CD4-positive, alpha-beta T cell (primary cell): ENCODE measurements at regions not wholly inside any gene's neighbourhood (a gene's known extent, or its start where the extent isn't known, plus 50 kb on each side); places are given as distances from the start of the nearest gene placed in this dataset.

ENCODE experiments used
- ATAC-seq: fragments of 200-7000 bp; cut with Tn5 transposase; one replicate; pipeline ENCODE4 v1.10.0; 2022; ENCODE audit warnings: mild to moderate bottlenecking; ENCODE audit not compliant: poor library complexity
- CTCF ChIA-PET: fragments of 350-600 bp; sonication (Branson Sonifier 250); formaldehyde crosslinking; loops from one replicate; lab custom pipeline; 2021; ENCODE audit warnings: antibody characterized with exemption, inconsistent platforms; lab: Charles Lee
- POLR2A ChIA-PET: fragments of 350-600 bp; sonication (Branson Sonifier 250); formaldehyde crosslinking; loops from one replicate; lab custom pipeline; 2021; ENCODE audit warnings: antibody characterized with exemption, inconsistent platforms; lab: Charles Lee
- DNase-seq, 14 experiments: peaks; one replicate each; pipeline ENCODE4 v3.0.0-alpha.2; 2013 to 2020; ENCODE audit warnings: mixed read lengths in 2 of 14
- H3K27ac ChIP-seq, 2 donors: one replicate each; pipeline versions ENCODE4 v1.5.1 to v1.7.0; 2013; ENCODE audit warnings: low read length in 2 of 2, low read depth in 1 of 2, mild to moderate bottlenecking in 1 of 2
- H3K27me3 ChIP-seq, 2 experiments: 1 replicate in 1 of 2; 2 replicates in 1 of 2; pipeline versions ENCODE4 v1.6.1 to v1.7.0; 2013; ENCODE audit warnings: low read length in 2 of 2, control low read depth in 1 of 2, mild to moderate bottlenecking in 1 of 2, moderate library complexity in 1 of 2; ENCODE audit not compliant: insufficient read depth in 2 of 2, control insufficient read depth in 1 of 2
- H3K36me3 ChIP-seq: one replicate; pipeline ENCODE4 v1.6.1; 2013; ENCODE audit warnings: low read length, control low read depth; ENCODE audit not compliant: insufficient read depth
- H3K4me1 ChIP-seq: one replicate; pipeline ENCODE4 v1.6.1; 2013; ENCODE audit warnings: low read length, control low read depth; ENCODE audit not compliant: insufficient read depth
- H3K4me3 ChIP-seq: one replicate; pipeline ENCODE4 v1.5.1; 2013; ENCODE audit warnings: mild to moderate bottlenecking, low read length, moderate library complexity
- H3K9me3 ChIP-seq, 2 experiments: 1 replicate in 1 of 2; 2 replicates in 1 of 2; pipeline versions ENCODE4 v1.6.1 to v1.7.0; 2013; ENCODE audit warnings: low read length in 2 of 2, mild to moderate bottlenecking in 2 of 2, control low read depth in 1 of 2, moderate library complexity in 1 of 2; ENCODE audit not compliant: control insufficient read depth in 1 of 2, insufficient read depth in 1 of 2
- H3K27ac Mint-ChIP-seq: one replicate; pipeline ENCODE4 v1.8.0; 2020; ENCODE audit warnings: mixed read lengths
- H3K27me3 Mint-ChIP-seq: one replicate; pipeline ENCODE4 v1.8.0; 2021; ENCODE audit warnings: mixed read lengths
- H3K36me3 Mint-ChIP-seq: one replicate; pipeline ENCODE4 v1.8.0; 2021; ENCODE audit warnings: low read depth, mixed read lengths
- H3K4me1 Mint-ChIP-seq: one replicate; pipeline ENCODE4 v1.8.0; 2021; ENCODE audit warnings: low read depth, mixed read lengths
- H3K4me3 Mint-ChIP-seq: one replicate; pipeline ENCODE4 v1.8.0; 2020; ENCODE audit warnings: mild to moderate bottlenecking, mixed read lengths
- H3K9me3 Mint-ChIP-seq: one replicate; pipeline ENCODE4 v1.8.0; 2020; ENCODE audit warnings: mixed read lengths
- CTCF ChIP-seq: fragments of 200-600 bp; IDR thresholded peaks from one replicate; pipeline ENCODE4 v1.8.0; 2022; ENCODE audit warnings: antibody characterized with exemption, mild to moderate bottlenecking
- intact Hi-C, 2 experiments: fragments of 100-400 bp; cut with DNase I in 1 of 2; cut with micrococcal nuclease in 1 of 2; formaldehyde crosslinking; loops; one replicate each; pipeline versions ENCODE4 v1.15.1 to v1.9.0; 2023 to 2025; cut with DNase I, micrococcal nuclease

- TF ChIP-seq CTCF: no peak
- Mint-ChIP-seq H3K4me1 (no peaks in the 10 kb centered on the region), H3K4me3 (no peak overlapping the region), H3K9me3 (peaks cover 16% of the 10 kb centered on the region), H3K27me3 (peaks cover 19% of the 10 kb centered on the region), H3K27ac (no peak overlapping the region), H3K36me3 (no peaks in the 10 kb centered on the region)
- ATAC-seq (no peak), DNase-seq (no peak)
- CTCF ChIA-PET: interaction anchor here (1.0 kb wide), 1 partner anchor 13 kb away, joined by 3 read pairs; no protein-coding TSS in a partner anchor
- Histone ChIP-seq H3K36me3 (no peaks in the 10 kb centered on the region), H3K27me3 (peaks cover 0 to 3% of the 10 kb centered on the region in 2 experiments), H3K4me3 (no peak overlapping the region), H3K9me3 (peaks cover 3 to 6% of the 10 kb centered on the region in 2 experiments), H3K27ac (no peak overlapping the region), H3K4me1 (no peaks in the 10 kb centered on the region)
- intact Hi-C loops: no loop called here
- POLR2A ChIA-PET: no interaction called here
These were observed 83.2 kb upstream of the FBXL4 start for GRCh38 chr6:99030915-99031314.

GRCh38 chr6:99026135-99026534 is 78.4 kb upstream of the FBXL4 start:
- Mint-ChIP-seq H3K36me3 (no peaks in the 10 kb centered on the region), H3K27ac (no peak overlapping the region), H3K9me3 (peaks cover 26% of the 10 kb centered on the region), H3K27me3 (peaks cover 5% of the 10 kb centered on the region), H3K4me3 (no peak overlapping the region), H3K4me1 (no peaks in the 10 kb centered on the region)
- Histone ChIP-seq H3K27ac (no peak overlapping the region), H3K4me1 (no peaks in the 10 kb centered on the region), H3K9me3 (peaks cover 5 to 25% of the 10 kb centered on the region in 2 experiments), H3K36me3 (no peaks in the 10 kb centered on the region), H3K4me3 (no peak overlapping the region), H3K27me3 (no peaks in the 10 kb centered on the region)
- POLR2A ChIA-PET: no interaction called here
- peak in 1 of 14 experiments; percentile 11 for DNase-seq
- no peak for TF ChIP-seq CTCF
- CTCF ChIA-PET: no interaction called here
- ATAC-seq: no peak
- intact Hi-C loops: no loop called here

- no peaks in the 10 kb centered on the region for H3K4me1 Mint-ChIP-seq
- peaks cover 5% of the 10 kb centered on the region for H3K27me3 Mint-ChIP-seq
- no peak overlapping the region for H3K4me3 Mint-ChIP-seq
- Histone ChIP-seq H3K27me3 (no peaks in the 10 kb centered on the region), H3K9me3 (peaks cover 5 to 25% of the 10 kb centered on the region in 2 experiments), H3K4me3 (no peak overlapping the region), H3K4me1 (no peaks in the 10 kb centered on the region), H3K36me3 (no peaks in the 10 kb centered on the region), H3K27ac (no peak overlapping the region)
- ChIA-PET POLR2A (no interaction called here), CTCF (no interaction called here)
- DNase-seq: no peak
- no peak overlapping the region for H3K27ac Mint-ChIP-seq
- intact Hi-C loops: no loop called here
- H3K36me3 Mint-ChIP-seq: no peaks in the 10 kb centered on the region
- ATAC-seq: no peak
- H3K9me3 Mint-ChIP-seq: peaks cover 26% of the 10 kb centered on the region
- no peak for TF ChIP-seq CTCF
These were observed 76.3 kb upstream of the FBXL4 start for GRCh38 chr6:99024089-99024488.
